H9 (cell line): ENCODE measurements at regions not wholly inside any gene's neighbourhood (a gene's known extent, or its start where the extent isn't known, plus 50 kb on each side); places are given as distances from the start of the nearest gene placed in this dataset.

Source experiments
- DNase-seq: peaks from one replicate; pipeline ENCODE4 v3.0.0-alpha.2; 2017
- H2AFZ ChIP-seq: one replicate; pipeline ENCODE4 v1.6.1; 2013; ENCODE audit warnings: mild to moderate bottlenecking, low read length, control low read depth, moderate library complexity
- H2AK5ac ChIP-seq: 2 replicates; pipeline ENCODE4 v1.6.1; 2013; ENCODE audit warnings: low read length, control low read depth, mixed read lengths; ENCODE audit not compliant: insufficient read length
- H2BK120ac ChIP-seq: one replicate; pipeline ENCODE4 v1.6.1; 2013; ENCODE audit warnings: low read depth, mild to moderate bottlenecking, low read length, control low read depth, inconsistent platforms; ENCODE audit not compliant: poor library complexity, severe bottlenecking
- H2BK12ac ChIP-seq: 2 replicates; pipeline ENCODE4 v1.6.1; 2013; ENCODE audit warnings: low read length, control low read depth, mixed read lengths, low read depth; ENCODE audit not compliant: insufficient read length
- H2BK15ac ChIP-seq: 2 replicates; pipeline ENCODE4 v1.6.1; 2013; ENCODE audit warnings: low read depth, low read length, control low read depth
- H2BK20ac ChIP-seq: one replicate; pipeline ENCODE4 v1.6.1; 2013; ENCODE audit warnings: low read depth, mild to moderate bottlenecking, low read length, control low read depth, inconsistent platforms; ENCODE audit not compliant: poor library complexity, severe bottlenecking
- H2BK5ac ChIP-seq: 2 replicates; pipeline ENCODE4 v1.6.1; 2013; ENCODE audit warnings: low read length, control low read depth, mixed read lengths; ENCODE audit not compliant: insufficient read length
- H3K14ac ChIP-seq: 2 replicates; pipeline ENCODE4 v1.6.1; 2013; ENCODE audit warnings: low read length, control low read depth; ENCODE audit not compliant: insufficient read depth
- H3K18ac ChIP-seq: 2 replicates; pipeline ENCODE4 v1.6.1; 2013; ENCODE audit warnings: low read depth, mild to moderate bottlenecking, mixed read lengths, low read length, control low read depth; ENCODE audit not compliant: insufficient read length
- H3K23ac ChIP-seq: 2 replicates; pipeline ENCODE4 v1.6.1; 2013; ENCODE audit warnings: low read length, control low read depth, mixed read lengths, low read depth; ENCODE audit not compliant: insufficient read length
- H3K23me2 ChIP-seq: 2 replicates; pipeline ENCODE4 v1.6.1; 2013; ENCODE audit warnings: low read depth, mild to moderate bottlenecking, mixed read lengths, low read length, control low read depth; ENCODE audit not compliant: insufficient read length, poor library complexity, severe bottlenecking
- H3K27ac ChIP-seq: 2 replicates; pipeline ENCODE4 v1.5.1; 2013; ENCODE audit warnings: low read length, control low read depth, mixed read lengths, low read depth; ENCODE audit not compliant: insufficient read length
- H3K27me3 ChIP-seq: 2 replicates; pipeline ENCODE4 v1.6.1; 2013; ENCODE audit warnings: low read length, control low read depth, inconsistent platforms; ENCODE audit not compliant: insufficient read depth
- H3K4ac ChIP-seq: 2 replicates; pipeline ENCODE4 v1.6.1; 2013; ENCODE audit warnings: low read depth, mild to moderate bottlenecking, control low read depth, inconsistent platforms, low read length, moderate library complexity
- H3K4me1 ChIP-seq: 2 replicates; pipeline ENCODE4 v1.6.1; 2013; ENCODE audit warnings: low read length, control low read depth, inconsistent platforms; ENCODE audit not compliant: insufficient read depth
- H3K4me2 ChIP-seq: 2 replicates; pipeline ENCODE4 v1.6.1; 2013; ENCODE audit warnings: low read length, control low read depth, mixed read lengths; ENCODE audit not compliant: insufficient read length, insufficient read depth
- H3K56ac ChIP-seq: 2 replicates; pipeline ENCODE4 v1.6.1; 2013; ENCODE audit warnings: low read depth, mild to moderate bottlenecking, mixed read lengths, low read length, control low read depth; ENCODE audit not compliant: insufficient read length
- H3K79me1 ChIP-seq: 2 replicates; pipeline ENCODE4 v1.6.1; 2013; ENCODE audit warnings: low read depth, mild to moderate bottlenecking, moderate library complexity, low read length, control low read depth, inconsistent platforms; ENCODE audit not compliant: insufficient read depth, poor library complexity, severe bottlenecking
- H3K79me2 ChIP-seq: 2 replicates; pipeline ENCODE4 v1.6.1; 2013; ENCODE audit warnings: low read length, control low read depth, inconsistent platforms; ENCODE audit not compliant: insufficient read depth
- H3K9ac ChIP-seq: 2 replicates; pipeline ENCODE4 v1.6.1; 2013; ENCODE audit warnings: low read length, control low read depth, mixed read lengths; ENCODE audit not compliant: insufficient read length; ENCODE audit errors: extremely low read depth
- H3K9me3 ChIP-seq: one replicate; pipeline ENCODE4 v1.6.1; 2013; ENCODE audit warnings: low read depth, low read length, inconsistent platforms; ENCODE audit not compliant: control insufficient read depth
- H3T11ph ChIP-seq: one replicate; pipeline ENCODE4 v1.6.1; 2013; ENCODE audit warnings: mild to moderate bottlenecking, low read length, control low read depth, inconsistent platforms
- H4K20me1 ChIP-seq: one replicate; pipeline ENCODE4 v1.6.1; 2013; ENCODE audit not compliant: control insufficient read depth, insufficient read length, insufficient read depth
- H4K5ac ChIP-seq: 2 replicates; pipeline ENCODE4 v1.6.1; 2013; ENCODE audit warnings: low read depth, mild to moderate bottlenecking, mixed read lengths, low read length, control low read depth; ENCODE audit not compliant: insufficient read length
- H4K8ac ChIP-seq: replicated peaks from 2 replicates; pipeline ENCODE4 v1.6.1; 2013; ENCODE audit warnings: low read length, control low read depth, mixed read lengths, low read depth; ENCODE audit not compliant: insufficient read length
- H4K91ac ChIP-seq: 2 replicates; pipeline ENCODE4 v1.6.1; 2013; ENCODE audit warnings: low read depth, mild to moderate bottlenecking, moderate library complexity, mixed read lengths, low read length, control low read depth; ENCODE audit not compliant: insufficient read length
- H3K27ac Mint-ChIP-seq, 3 experiments: 2 replicates in 2 of 3; 3 replicates in 1 of 3; pipeline ENCODE4 v1.8.0; 2020 to 2021; ENCODE audit warnings: mixed read lengths in 3 of 3, mild to moderate bottlenecking in 1 of 3, moderate library complexity in 1 of 3
- H3K27me3 Mint-ChIP-seq: 2 replicates; pipeline ENCODE4 v1.8.0; 2021; ENCODE audit warnings: low read depth, mild to moderate bottlenecking, moderate library complexity, mixed read lengths
- H3K36me3 Mint-ChIP-seq, 3 experiments: 2 replicates in 2 of 3; 3 replicates in 1 of 3; pipeline ENCODE4 v1.8.0; 2020 to 2021; ENCODE audit warnings: low read depth in 3 of 3, mixed read lengths in 3 of 3; ENCODE audit not compliant: insufficient read depth in 1 of 3
- H3K4me1 Mint-ChIP-seq, 2 experiments: 2 replicates each; pipeline ENCODE4 v1.8.0; 2020; ENCODE audit warnings: mixed read lengths in 2 of 2
- H3K4me3 Mint-ChIP-seq, 2 experiments: 2 replicates in 1 of 2; 3 replicates in 1 of 2; pipeline ENCODE4 v1.8.0; 2020 to 2021; ENCODE audit warnings: mild to moderate bottlenecking in 2 of 2, mixed read lengths in 2 of 2, moderate library complexity in 1 of 2
- H3K9me3 Mint-ChIP-seq, 2 experiments: 2 replicates in 1 of 2; 3 replicates in 1 of 2; pipeline ENCODE4 v1.8.0; 2020; ENCODE audit warnings: mild to moderate bottlenecking in 2 of 2, mixed read lengths in 2 of 2, moderate library complexity in 1 of 2
- TF ChIP-seq, protein P1 (sequence below): fragments of 200-600 bp; sonication (generic); conservative IDR thresholded peaks from 3 replicates; pipeline ENCODE4 v1.8.0; 2021; ENCODE audit warnings: antibody characterized with exemption, mild to moderate bottlenecking

DNA sequence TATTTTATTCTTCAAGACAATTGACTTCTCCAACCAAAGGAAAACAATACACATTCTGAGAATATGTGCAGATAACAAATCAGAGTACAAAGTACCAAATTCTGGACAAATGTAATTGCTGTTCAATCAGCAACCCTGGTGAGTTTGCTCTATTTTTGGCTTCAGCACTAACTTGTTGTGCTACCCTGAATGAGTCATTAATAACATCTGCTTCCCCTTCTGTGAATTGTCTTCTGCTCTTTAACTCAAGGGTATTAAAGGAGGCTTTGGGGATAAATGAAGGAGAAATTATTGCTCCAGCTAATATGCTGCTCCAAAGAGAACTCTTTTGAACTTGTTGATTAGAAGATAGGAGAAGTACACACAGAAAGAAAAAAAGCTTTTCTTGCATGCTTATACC lies 459.3 kb downstream of the HTR7 start:
- no peak overlapping the region for H4K91ac ChIP-seq
- no peak overlapping the region for H3K18ac ChIP-seq
- Mint-ChIP-seq H3K4me1 (peaks cover 21% of the 10 kb centered on the region in 2 experiments), H3K27ac (no peak overlapping the region), H3K9me3 (no peaks in the 10 kb centered on the region), H3K36me3 (no peaks in the 10 kb centered on the region), H3K4me3 (no peak overlapping the region), H3K27me3 (no peaks in the 10 kb centered on the region)
- no peak overlapping the region for H2BK15ac ChIP-seq
- no peak overlapping the region for H3K14ac ChIP-seq
- no peak for DNase-seq
- H3K27ac ChIP-seq = no peak overlapping the region
- no peak overlapping the region for H4K8ac ChIP-seq
- H3K4ac ChIP-seq = no peak overlapping the region
- TF ChIP-seq, protein P1, sequence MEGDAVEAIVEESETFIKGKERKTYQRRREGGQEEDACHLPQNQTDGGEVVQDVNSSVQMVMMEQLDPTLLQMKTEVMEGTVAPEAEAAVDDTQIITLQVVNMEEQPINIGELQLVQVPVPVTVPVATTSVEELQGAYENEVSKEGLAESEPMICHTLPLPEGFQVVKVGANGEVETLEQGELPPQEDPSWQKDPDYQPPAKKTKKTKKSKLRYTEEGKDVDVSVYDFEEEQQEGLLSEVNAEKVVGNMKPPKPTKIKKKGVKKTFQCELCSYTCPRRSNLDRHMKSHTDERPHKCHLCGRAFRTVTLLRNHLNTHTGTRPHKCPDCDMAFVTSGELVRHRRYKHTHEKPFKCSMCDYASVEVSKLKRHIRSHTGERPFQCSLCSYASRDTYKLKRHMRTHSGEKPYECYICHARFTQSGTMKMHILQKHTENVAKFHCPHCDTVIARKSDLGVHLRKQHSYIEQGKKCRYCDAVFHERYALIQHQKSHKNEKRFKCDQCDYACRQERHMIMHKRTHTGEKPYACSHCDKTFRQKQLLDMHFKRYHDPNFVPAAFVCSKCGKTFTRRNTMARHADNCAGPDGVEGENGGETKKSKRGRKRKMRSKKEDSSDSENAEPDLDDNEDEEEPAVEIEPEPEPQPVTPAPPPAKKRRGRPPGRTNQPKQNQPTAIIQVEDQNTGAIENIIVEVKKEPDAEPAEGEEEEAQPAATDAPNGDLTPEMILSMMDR = no peak
- H3K23ac ChIP-seq = no peak overlapping the region
- no peaks in the 10 kb centered on the region for H3K79me1 ChIP-seq
- H4K20me1 ChIP-seq = no peaks in the 10 kb centered on the region
- H3K9ac ChIP-seq = no peak overlapping the region
- H2AK5ac ChIP-seq = no peak overlapping the region
- H3K79me2 ChIP-seq = no peaks in the 10 kb centered on the region
- H3K9me3 ChIP-seq = no peaks in the 10 kb centered on the region
- H3K56ac ChIP-seq = no peak overlapping the region
- no peak overlapping the region for H3T11ph ChIP-seq
- H2BK20ac ChIP-seq = no peak overlapping the region
- H2BK120ac ChIP-seq = no peak overlapping the region
- no peak overlapping the region for H3K4me2 ChIP-seq
- H3K23me2 ChIP-seq = no peaks in the 10 kb centered on the region
- no peak overlapping the region for H2BK5ac ChIP-seq
- H3K4me1 ChIP-seq = no peaks in the 10 kb centered on the region
- H4K5ac ChIP-seq = no peak overlapping the region
- H2BK12ac ChIP-seq = no peak overlapping the region
- no peak overlapping the region for H2AFZ ChIP-seq
- H3K27me3 ChIP-seq = no peaks in the 10 kb centered on the region
